HG02588 (cell line): ENCODE measurements at regions not wholly inside any gene's neighbourhood (a gene's known extent, or its start where the extent isn't known, plus 50 kb on each side); places are given as distances from the start of the nearest gene placed in this dataset.

Source experiments
- ATAC-seq: cut with Tn5 transposase; IDR thresholded peaks from one replicate; pipeline ENCODE4 v1.9.1; 2021; ENCODE audit warnings: mild to moderate bottlenecking, moderate library complexity; ENCODE audit not compliant: unreplicated experiment

- no peak for ATAC-seq
These were observed 169.7 kb upstream of the RAB4A start for GRCh38 chr1:229101011-229101871.

- ATAC-seq = no peak
These were observed 168.0 kb upstream of the RAB4A start for GRCh38 chr1:229102741-229103391.

GRCh38 chr1:229104654-229105053, 166.3 kb upstream of the RAB4A start:
- no peak for ATAC-seq

- no peak for ATAC-seq
These were observed 165.8 kb upstream of the RAB4A start for GRCh38 chr1:229105109-229105508.

GRCh38 chr1:229105822-229106525, 164.9 kb upstream of the RAB4A start:
- no peak for ATAC-seq

- no peak for ATAC-seq
These were observed 164.3 kb upstream of the RAB4A start for GRCh38 chr1:229106526-229107125.

- ATAC-seq = no peak
These were observed 163.6 kb upstream of the RAB4A start for GRCh38 chr1:229107304-229107815.

- no peak for ATAC-seq
These were observed 162.9 kb upstream of the RAB4A start for GRCh38 chr1:229107972-229108371.

GRCh38 chr1:229108598-229109201, 162.2 kb upstream of the RAB4A start:
- no peak for ATAC-seq

GRCh38 chr1:229109320-229109761, 161.6 kb upstream of the RAB4A start:
- ATAC-seq = no peak

GRCh38 chr1:229110986-229111385, 159.9 kb upstream of the RAB4A start:
- ATAC-seq = no peak

GRCh38 chr1:229111703-229112319, 159.1 kb upstream of the RAB4A start:
- no peak for ATAC-seq

GRCh38 chr1:229112832-229113548, 157.9 kb upstream of the RAB4A start:
- ATAC-seq = no peak

GRCh38 chr1:229114315-229114714, 156.6 kb upstream of the RAB4A start:
- no peak for ATAC-seq

- ATAC-seq = no peak
These were observed 156.0 kb upstream of the RAB4A start for GRCh38 chr1:229114850-229115365.

- no peak for ATAC-seq
These were observed 154.8 kb upstream of the RAB4A start for GRCh38 chr1:229116114-229116513.

GRCh38 chr1:229117664-229118300, 153.1 kb upstream of the RAB4A start:
- ATAC-seq = no peak

GRCh38 chr1:229118477-229119061, 152.3 kb upstream of the RAB4A start:
- no peak for ATAC-seq
